Activated naive CD8-positive, alpha-beta T cell treated with anti-CD3 and anti-CD28 coated beads for 36 hours (primary cell): ENCODE measurements at regions not wholly inside any gene's neighbourhood (a gene's known extent, or its start where the extent isn't known, plus 50 kb on each side); places are given as distances from the start of the nearest gene placed in this dataset.

Experiments
- DNase-seq: peaks from one replicate; pipeline ENCODE4 v3.0.0; 2021
- H3K27ac Mint-ChIP-seq: one replicate; pipeline ENCODE4 v1.8.0; 2022; ENCODE audit warnings: mild to moderate bottlenecking, moderate library complexity, mixed read lengths
- H3K27me3 Mint-ChIP-seq: one replicate; pipeline ENCODE4 v1.8.0; 2022; ENCODE audit warnings: mild to moderate bottlenecking, mixed read lengths
- H3K36me3 Mint-ChIP-seq: one replicate; pipeline ENCODE4 v1.8.0; 2021; ENCODE audit warnings: mild to moderate bottlenecking, mixed read lengths
- H3K4me1 Mint-ChIP-seq: one replicate; pipeline ENCODE4 v1.8.0; 2021; ENCODE audit warnings: mixed read lengths
- H3K4me3 Mint-ChIP-seq: one replicate; pipeline ENCODE4 v1.8.0; 2022; ENCODE audit warnings: mild to moderate bottlenecking, moderate library complexity, mixed read lengths
- H3K9me3 Mint-ChIP-seq: one replicate; pipeline ENCODE4 v1.8.0; 2022; ENCODE audit warnings: mixed read lengths

DNA sequence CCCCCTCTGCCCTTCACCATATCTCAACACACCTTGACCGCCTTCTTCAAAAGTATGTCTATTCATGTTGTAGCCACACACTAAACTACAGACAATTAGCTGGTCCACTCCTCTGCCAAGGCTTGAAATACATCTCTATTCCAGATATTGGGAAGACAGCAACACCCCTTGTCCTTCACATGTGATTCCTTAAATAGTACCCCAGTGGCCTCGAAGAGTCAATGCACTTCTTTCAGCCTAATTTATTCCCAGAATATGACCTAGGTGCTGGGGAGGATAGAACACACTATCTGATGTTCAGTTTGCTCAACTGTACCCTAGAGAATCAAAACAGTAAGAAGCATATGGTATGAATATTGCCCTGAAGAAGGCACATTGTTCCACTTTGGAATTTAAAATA is 82.4 kb upstream of the DACH1 start:
- Mint-ChIP-seq H3K36me3 (no peaks in the 10 kb centered on the region), H3K4me3 (no peak overlapping the region), H3K4me1 (no peaks in the 10 kb centered on the region), H3K9me3 (no peaks in the 10 kb centered on the region), H3K27ac (no peak overlapping the region), H3K27me3 (no peaks in the 10 kb centered on the region)
- no peak for DNase-seq

DNA sequence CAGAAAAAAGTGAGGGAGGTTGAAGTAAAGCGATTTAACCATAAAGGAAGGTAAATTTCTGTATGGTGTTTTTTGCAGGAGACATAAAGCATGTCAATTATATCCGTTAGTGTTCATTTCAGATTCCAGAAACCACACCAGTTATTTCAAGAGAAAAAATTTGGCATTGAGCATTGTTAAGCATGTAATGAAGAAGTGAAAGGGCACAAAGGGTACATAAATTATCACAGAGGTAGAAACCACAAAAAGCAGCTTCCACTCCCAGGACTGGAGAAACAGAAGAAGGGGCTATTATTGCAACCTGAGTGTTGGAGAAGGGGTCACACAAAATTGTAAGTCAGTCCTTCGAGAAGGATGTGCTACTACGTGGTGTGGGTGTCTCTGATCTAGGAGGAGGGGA is 72.2 kb upstream of the DACH1 start:
- DNase-seq, result no peak
- no peak overlapping the region for H3K27ac Mint-ChIP-seq

DNA sequence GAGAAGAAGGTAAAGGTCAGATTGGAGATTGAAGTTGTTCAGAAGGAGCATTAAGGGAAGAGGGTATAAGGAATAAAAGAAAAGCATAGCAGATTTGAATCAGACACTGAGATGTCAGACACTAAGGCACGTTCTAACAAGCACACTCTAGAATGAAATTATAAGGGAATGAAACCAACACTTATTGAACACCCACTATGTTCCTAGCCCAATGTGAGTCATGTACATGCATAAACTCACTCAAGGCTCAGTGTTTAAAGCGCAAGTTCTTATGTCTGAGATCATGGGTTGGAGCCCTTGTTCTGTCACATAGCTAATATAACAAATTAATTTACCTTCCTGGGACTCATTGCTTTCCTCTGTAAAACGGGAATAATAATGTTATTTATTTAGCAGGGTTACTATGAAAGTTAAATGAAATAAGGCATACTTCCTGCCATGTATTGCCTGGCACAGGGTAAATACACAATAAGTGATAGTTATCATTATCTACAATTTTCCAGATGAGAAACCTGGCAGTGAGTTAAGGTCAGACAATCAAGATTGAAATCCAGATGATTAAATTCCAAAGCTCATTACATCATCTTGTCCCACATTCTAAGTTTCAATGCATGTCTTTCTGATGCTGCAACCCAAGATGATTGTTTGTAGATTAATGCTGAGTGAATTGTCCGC is 68.3 kb upstream of the DACH1 start:
- Mint-ChIP-seq H3K9me3 (no peaks in the 10 kb centered on the region), H3K4me1 (no peaks in the 10 kb centered on the region), H3K27ac (no peak overlapping the region), H3K27me3 (no peaks in the 10 kb centered on the region), H3K4me3 (no peak overlapping the region), H3K36me3 (no peaks in the 10 kb centered on the region)
- no peak for DNase-seq

More for the DNA sequence above, 72.2 kb upstream of the DACH1 start:
- Mint-ChIP-seq H3K27me3 (no peaks in the 10 kb centered on the region), H3K4me1 (no peaks in the 10 kb centered on the region), H3K36me3 (no peaks in the 10 kb centered on the region), H3K9me3 (no peaks in the 10 kb centered on the region), H3K4me3 (no peak overlapping the region)

DNA sequence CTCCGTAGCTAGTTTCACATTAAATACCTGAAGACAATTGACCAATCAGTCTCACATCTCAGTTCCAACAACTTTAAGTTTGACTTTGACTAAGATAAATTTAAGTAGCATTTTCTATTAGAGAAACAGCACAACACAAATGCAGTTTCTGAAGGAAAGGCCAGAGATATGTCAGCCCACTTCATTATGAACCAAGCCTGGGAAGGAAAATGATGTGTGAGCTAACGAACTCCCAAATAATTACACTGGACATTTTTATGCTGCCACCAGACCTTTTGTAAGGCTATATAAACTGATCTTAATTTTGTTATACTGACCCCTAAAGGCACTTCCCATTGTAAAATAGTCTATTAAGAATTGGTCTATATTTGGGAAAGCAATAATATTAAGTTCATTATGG is 57.9 kb upstream of the DACH1 start:
- no peak overlapping the region for H3K27ac Mint-ChIP-seq
- H3K36me3 Mint-ChIP-seq, result no peaks in the 10 kb centered on the region
- H3K4me3 Mint-ChIP-seq, result no peak overlapping the region

DNA sequence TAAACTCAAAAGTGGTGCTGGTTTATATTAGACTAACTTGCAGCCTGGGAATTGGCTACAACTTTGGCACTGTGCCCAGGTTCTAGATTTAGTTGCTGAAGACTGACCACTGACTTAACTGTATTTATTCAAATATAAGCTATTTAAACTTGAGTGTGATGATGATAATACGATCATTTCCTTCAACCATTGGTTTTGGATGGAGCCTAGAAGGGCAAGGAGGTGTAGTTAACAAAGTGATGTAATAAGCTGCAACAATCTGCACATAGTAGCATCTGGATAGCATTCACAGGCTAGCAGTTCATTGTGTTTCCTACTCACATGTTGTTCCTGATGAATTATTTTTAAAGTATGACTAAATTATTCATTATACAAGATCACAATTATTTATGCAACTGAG is 55.2 kb upstream of the DACH1 start:
- Mint-ChIP-seq H3K36me3 (no peaks in the 10 kb centered on the region), H3K4me1 (no peaks in the 10 kb centered on the region), H3K27ac (no peak overlapping the region), H3K4me3 (no peak overlapping the region), H3K9me3 (no peaks in the 10 kb centered on the region), H3K27me3 (no peaks in the 10 kb centered on the region)
- no peak for DNase-seq

More for the DNA sequence above, 57.9 kb upstream of the DACH1 start:
- H3K4me1 Mint-ChIP-seq, result no peaks in the 10 kb centered on the region
- no peaks in the 10 kb centered on the region for H3K27me3 Mint-ChIP-seq
- H3K9me3 Mint-ChIP-seq, result no peaks in the 10 kb centered on the region
- DNase-seq, result no peak
